Kidney (tissue), 13 donors: ENCODE measurements at regions not wholly inside any gene's neighbourhood (a gene's known extent, or its start where the extent isn't known, plus 50 kb on each side); places are given as distances from the start of the nearest gene placed in this dataset.

Experiments used
- DNase-seq, 5 donors: peaks; one replicate each; pipeline ENCODE4 v3.0.0-alpha.2; 2013 to 2020
- FAIRE-seq: peaks from 2 replicates; lab custom pipeline; 2012; peaks lifted over from hg19 to GRCh38; lab: Jason Lieb, UNC
- H3K27ac ChIP-seq, 2 donors: one replicate each; pipeline ENCODE4 v1.7.0; 2013; ENCODE audit warnings: low read depth in 2 of 2, low read length in 2 of 2, inconsistent platforms in 1 of 2
- H3K27me3 ChIP-seq: one replicate; pipeline ENCODE4 v1.7.1; 2013; ENCODE audit warnings: low read length, inconsistent platforms; ENCODE audit not compliant: control insufficient read depth, insufficient read depth
- H3K36me3 ChIP-seq, 3 donors: one replicate each; pipeline versions ENCODE4 v1.7.0 to v1.7.1; 2013; ENCODE audit warnings: low read length in 3 of 3, control low read depth in 1 of 3, inconsistent platforms in 1 of 3; ENCODE audit not compliant: insufficient read depth in 3 of 3, control insufficient read depth in 2 of 3
- H3K4me1 ChIP-seq, 3 donors: one replicate each; pipeline versions ENCODE4 v1.7.0 to v1.7.1; 2013; ENCODE audit warnings: low read length in 3 of 3, inconsistent platforms in 1 of 3, low read depth in 1 of 3; ENCODE audit not compliant: control insufficient read depth in 2 of 3, insufficient read depth in 2 of 3
- H3K4me3 ChIP-seq, 3 donors: one replicate each; pipeline versions ENCODE4 v1.7.0 to v1.8.1; 2013; ENCODE audit warnings: low read length in 3 of 3, control low read depth in 1 of 3, inconsistent platforms in 1 of 3
- H3K9ac ChIP-seq, 3 donors: one replicate each; pipeline versions ENCODE4 v1.7.0 to v1.7.1; 2013; ENCODE audit warnings: low read length in 3 of 3, control low read depth in 1 of 3, inconsistent platforms in 1 of 3
- H3K9me3 ChIP-seq, 3 donors: one replicate each; pipeline versions ENCODE4 v1.7.0 to v1.7.1; 2013; ENCODE audit warnings: low read length in 3 of 3, control low read depth in 1 of 3, inconsistent platforms in 1 of 3; ENCODE audit not compliant: control insufficient read depth in 2 of 3, insufficient read depth in 1 of 3
- CTCF ChIP-seq: IDR thresholded peaks from 3 replicates; pipeline ENCODE4 v1.5.1; 2012; ENCODE audit warnings: mild to moderate bottlenecking, moderate library complexity, borderline replicate concordance; ENCODE audit not compliant: insufficient read depth; ENCODE audit errors: extremely low read depth
- intact Hi-C: fragments of 100-400 bp; cut with DNase I; formaldehyde crosslinking; loops from one replicate; pipeline ENCODE4 v1.11.1; 2022
- donor health status: control.
- donor health status: control.
- donor health status: control.
- donor health status: control.
- donor health status: control.
- donor health status: DM: yes; HTN: yes; CAD: no.
- donor health status: Normal renal cell carcinoma (clear cell type).

- DNase-seq (peak in 1 of 5 donors; percentile 62), FAIRE-seq (no peak)
- intact Hi-C loops: no loop called here
- H3K4me1 ChIP-seq: peaks cover 0 to 3% (median 0%) of the 10 kb centered on the region in 3 donors
- no peak overlapping the region for H3K27ac ChIP-seq
- no peaks in the 10 kb centered on the region for H3K27me3 ChIP-seq
- no peak overlapping the region for H3K9ac ChIP-seq
- no peak overlapping the region for H3K4me3 ChIP-seq
- H3K36me3 ChIP-seq: no peaks in the 10 kb centered on the region
- TF ChIP-seq CTCF: no peak
- H3K9me3 ChIP-seq: no peaks in the 10 kb centered on the region
Measured at GRCh38 chr4:138561276-138561880, 319.2 kb upstream of the SLC7A11 start.

DNA sequence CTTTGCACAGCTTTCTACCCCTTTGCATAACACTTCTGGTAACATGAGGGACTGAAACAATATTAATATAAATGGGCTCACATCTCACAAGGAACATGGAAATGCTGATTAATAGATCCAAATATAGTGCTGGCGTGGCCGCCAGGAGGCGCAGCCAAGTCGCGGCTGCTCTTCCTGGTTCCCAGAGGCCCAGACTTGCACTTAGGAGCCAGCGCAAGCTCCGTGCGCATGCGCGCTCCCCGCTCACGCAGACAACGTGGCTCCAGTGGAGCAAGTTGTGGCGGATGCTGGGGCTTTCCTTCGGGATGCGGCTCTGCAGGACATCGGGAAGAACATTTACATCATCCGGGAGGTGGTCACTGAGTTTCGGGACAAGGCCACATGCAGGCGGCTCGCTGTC is 318.3 kb upstream of the SLC7A11 start:
- Histone ChIP-seq H3K4me3 (no peak overlapping the region), H3K9ac (no peak overlapping the region), H3K27me3 (no peaks in the 10 kb centered on the region), H3K27ac (no peak overlapping the region), H3K9me3 (no peaks in the 10 kb centered on the region), H3K4me1 (peaks cover 0 to 3% (median 0%) of the 10 kb centered on the region in 3 donors), H3K36me3 (no peaks in the 10 kb centered on the region)
- intact Hi-C loops: no loop called here
- DNase-seq (no peak), FAIRE-seq (no peak)
- no peak for TF ChIP-seq CTCF

GRCh38 chr4:138558886-138559285 is 316.7 kb upstream of the SLC7A11 start:
- FAIRE-seq: no peak
- no peaks in the 10 kb centered on the region for H3K36me3 ChIP-seq
- TF ChIP-seq CTCF: no peak
- DNase-seq: no peak
- H3K4me3 ChIP-seq: no peak overlapping the region
- H3K27ac ChIP-seq: no peak overlapping the region
- H3K9me3 ChIP-seq: no peaks in the 10 kb centered on the region
- no peak overlapping the region for H3K9ac ChIP-seq
- H3K27me3 ChIP-seq: no peaks in the 10 kb centered on the region
- peaks cover 0 to 3% (median 0%) of the 10 kb centered on the region in 3 donors for H3K4me1 ChIP-seq
- intact Hi-C loops: no loop called here

DNA sequence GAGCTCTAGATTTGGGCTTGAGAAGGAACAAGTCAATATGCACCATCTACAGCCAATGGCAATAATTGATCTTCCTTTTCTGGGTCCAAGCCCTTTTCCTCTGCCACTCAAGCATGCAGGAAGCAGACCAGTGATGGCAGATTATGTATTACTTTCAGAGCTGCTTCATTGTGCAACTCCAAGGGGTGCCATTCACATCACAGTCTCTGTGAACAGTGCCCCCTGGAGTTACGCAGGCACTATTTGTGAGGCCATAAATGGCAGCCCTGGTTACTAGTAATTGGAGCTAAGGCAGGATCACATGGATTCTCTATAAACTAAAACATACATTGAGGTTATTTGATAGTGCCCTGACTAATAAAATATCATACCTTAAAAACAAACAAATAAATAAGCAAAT is 313.4 kb upstream of the SLC7A11 start:
- intact Hi-C loops: no loop called here
- Histone ChIP-seq H3K27ac (no peak overlapping the region), H3K9me3 (no peaks in the 10 kb centered on the region), H3K4me1 (no peaks in the 10 kb centered on the region), H3K4me3 (no peak overlapping the region), H3K36me3 (no peaks in the 10 kb centered on the region), H3K9ac (no peak overlapping the region), H3K27me3 (no peaks in the 10 kb centered on the region)
- FAIRE-seq (no peak), DNase-seq (no peak)
- no peak for TF ChIP-seq CTCF
